NCI-H2196 (cell line): ENCODE measurements at regions not wholly inside any gene's neighbourhood (a gene's known extent, or its start where the extent isn't known, plus 50 kb on each side); places are given as distances from the start of the nearest gene placed in this dataset.

Experiments
- DNase-seq: peaks from one replicate; lab custom pipeline; 2025; ENCODE audit not compliant: unreplicated experiment; lab: John Stamatoyannopoulos, UW

GRCh38 chr13:103174966-103175365, 108.7 kb upstream of the SLC10A2 start:
- no peak for DNase-seq

DNA sequence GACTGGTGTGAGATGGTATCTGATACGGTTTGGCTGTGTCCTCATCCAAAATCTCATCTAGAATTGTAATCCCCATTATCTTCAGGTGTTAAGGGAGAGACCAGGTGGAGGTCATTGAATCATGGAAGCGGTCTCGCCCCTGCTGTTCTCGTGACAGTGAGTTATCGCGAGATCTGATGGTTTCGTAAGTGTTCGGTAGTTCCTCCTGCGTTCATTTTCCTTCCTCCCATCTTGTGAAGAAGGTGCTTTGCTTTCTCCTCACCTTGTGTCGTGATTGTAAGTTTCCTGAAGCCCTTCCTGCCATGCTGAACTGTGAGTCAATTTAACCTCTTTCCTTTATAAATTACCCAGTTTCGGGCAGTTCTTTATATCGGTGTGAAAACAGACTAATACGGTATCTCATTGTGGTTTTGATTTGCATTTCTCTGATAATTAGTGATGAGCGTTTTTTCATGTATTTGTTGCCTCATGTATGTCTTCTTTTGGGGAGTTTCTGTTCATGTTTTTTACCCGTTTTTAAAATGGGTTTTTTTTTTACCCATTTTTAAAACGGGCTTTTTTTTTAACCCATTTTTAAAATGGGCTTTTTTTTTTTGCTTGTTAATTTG, 102.8 kb upstream of the SLC10A2 start:
- no peak for DNase-seq

- no peak for DNase-seq
Measured at GRCh38 chr13:103164251-103164650, 98.0 kb upstream of the SLC10A2 start.

DNA sequence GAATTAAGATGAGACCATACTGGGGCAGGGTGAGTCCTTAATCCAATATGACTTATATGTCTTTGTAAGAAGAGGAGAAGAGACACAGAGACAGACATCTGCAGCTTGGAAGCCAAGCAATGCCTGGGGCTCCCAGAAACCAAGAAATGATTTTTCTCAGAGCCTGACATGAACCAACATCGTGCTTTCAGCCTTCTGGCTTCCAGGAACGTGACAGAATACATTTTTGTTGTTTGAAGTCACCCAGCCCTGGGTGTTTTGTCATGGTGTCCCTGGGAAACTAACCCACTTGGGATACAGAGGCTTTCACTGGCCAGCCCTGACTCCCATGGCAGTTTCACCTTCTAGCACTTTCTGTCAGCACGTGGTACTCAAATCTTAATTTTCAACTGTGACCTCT, 95.3 kb upstream of the SLC10A2 start:
- DNase-seq, result no peak

- no peak for DNase-seq
Measured at GRCh38 chr13:103157434-103158145, 91.4 kb upstream of the SLC10A2 start.

DNA sequence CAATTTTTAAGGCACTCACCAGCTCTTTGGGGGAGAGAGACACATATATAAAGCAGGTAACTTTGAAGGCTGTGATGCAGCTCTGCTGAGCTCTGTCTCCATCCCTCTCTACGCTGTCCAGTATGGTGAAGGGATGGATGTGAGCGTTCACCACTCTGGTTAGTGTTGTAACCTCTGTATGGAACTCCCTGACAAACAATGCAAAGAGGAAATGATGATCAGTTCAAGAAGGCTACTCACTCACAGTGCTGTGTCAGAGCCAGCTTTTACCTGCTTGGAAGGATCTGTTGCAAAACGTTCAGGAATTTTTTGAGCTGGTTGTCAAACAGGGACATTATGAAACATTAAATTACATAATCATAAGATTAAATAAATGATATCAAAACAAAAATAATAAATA, 90.8 kb upstream of the SLC10A2 start:
- DNase-seq, result no peak

DNA sequence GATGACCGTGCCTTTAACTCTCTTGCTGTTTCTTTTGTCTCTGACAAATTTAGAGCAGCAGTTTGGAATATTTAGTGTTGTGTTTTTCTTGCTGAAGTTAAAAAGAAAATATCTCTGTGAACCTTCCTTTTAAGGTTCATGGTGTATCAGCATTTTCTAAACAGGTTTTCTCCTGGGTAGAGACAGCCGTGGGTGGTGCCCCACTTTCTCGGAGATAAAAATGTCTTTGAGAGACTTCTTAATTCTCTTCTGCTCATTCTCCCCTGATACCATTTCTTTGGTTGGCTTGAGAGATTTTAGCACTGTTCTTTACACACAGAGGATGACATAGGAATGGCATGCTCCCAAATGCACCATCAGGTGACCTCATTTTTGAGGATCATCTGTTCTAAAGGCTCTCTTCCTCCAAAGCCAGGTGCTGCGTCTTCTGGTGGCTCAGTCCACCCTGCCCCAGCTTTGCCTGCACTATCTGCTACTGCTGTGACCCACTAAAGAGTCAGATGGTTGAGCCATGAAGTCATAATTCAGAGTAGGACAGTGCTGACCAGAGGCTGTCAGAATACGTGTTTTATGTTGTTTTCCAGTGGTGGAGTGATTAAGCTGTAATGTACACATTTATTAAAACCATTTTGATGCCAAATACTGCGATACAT, 90.3 kb upstream of the SLC10A2 start:
- DNase-seq, result no peak

- no peak for DNase-seq
Measured at GRCh38 chr13:103153466-103153865, 87.2 kb upstream of the SLC10A2 start.

- DNase-seq, result no peak
Measured at GRCh38 chr13:103147961-103148360, 81.7 kb upstream of the SLC10A2 start.

GRCh38 chr13:103145442-103145841, 79.2 kb upstream of the SLC10A2 start:
- DNase-seq, result no peak

DNA sequence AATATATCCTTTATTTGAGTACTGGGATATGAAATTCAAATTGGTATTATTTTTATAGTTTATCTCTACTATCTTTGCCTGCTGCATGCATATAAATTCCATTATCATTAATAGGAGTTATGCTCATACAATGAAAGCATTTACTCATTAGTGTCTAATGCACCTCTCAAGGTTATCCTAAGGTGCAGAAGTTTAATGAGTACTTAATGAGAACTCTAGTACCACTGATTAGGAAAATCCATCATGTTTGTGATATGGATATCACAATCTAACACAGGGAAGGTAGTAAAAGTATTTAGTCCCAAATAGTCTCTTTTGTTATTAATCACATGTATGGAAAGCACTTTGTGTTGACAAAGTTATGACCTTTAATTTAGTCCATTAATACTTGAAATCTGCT, 77.2 kb upstream of the SLC10A2 start:
- DNase-seq, result no peak

- DNase-seq, result no peak
Measured at GRCh38 chr13:103142151-103142550, 75.9 kb upstream of the SLC10A2 start.

DNA sequence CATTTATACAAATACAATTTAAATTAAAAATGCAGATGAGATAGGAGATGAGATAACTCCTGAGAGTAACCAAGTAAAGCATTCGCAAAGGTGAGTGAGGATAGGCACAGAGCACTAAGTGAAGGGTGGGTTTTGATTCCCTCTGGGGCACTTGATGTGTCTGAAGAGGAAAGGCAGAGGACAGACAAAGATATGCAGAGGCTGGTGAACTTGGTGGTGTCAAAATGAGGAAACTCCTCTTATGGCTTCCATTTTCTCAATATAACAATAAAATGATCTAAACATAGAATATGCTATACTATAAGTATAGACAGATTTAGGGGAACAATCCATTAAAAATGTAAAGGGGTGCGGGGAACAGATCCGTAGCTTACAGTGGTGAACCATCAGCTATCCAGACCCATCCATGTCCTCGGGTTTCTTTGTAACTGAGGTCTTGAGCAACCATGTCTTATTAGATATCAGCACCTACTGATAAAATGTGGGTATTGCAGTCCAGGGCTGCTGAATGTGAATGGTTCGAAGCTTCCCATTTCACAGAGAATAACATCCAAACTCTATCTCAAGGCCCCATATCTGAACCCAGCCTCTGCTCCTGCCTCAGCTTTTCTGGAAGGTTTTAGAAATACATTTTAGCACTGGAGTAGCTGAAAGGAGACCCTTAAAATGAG, 73.9 kb upstream of the SLC10A2 start:
- DNase-seq, result no peak

GRCh38 chr13:103134271-103134670, 68.1 kb upstream of the SLC10A2 start:
- no peak for DNase-seq

DNA sequence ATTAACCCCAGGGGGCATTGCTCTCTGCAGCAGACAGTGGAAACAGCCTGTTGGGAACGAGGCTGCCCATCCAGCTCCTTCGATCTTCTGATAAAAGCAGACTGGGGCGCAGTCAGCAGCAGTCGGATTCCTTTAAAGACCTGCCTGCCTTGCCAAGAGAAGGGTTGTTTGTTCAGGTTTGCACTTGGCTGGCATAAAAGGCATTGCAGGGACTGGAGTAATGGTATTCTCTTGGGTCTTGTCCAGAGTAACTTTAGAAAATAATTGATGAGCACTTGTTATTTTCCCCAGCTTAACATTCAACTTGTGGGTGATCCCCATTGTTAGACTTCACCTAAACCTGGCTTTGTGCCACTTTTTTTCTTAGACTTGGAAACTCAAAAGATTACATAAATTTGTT, 67.3 kb upstream of the SLC10A2 start:
- no peak for DNase-seq

DNA sequence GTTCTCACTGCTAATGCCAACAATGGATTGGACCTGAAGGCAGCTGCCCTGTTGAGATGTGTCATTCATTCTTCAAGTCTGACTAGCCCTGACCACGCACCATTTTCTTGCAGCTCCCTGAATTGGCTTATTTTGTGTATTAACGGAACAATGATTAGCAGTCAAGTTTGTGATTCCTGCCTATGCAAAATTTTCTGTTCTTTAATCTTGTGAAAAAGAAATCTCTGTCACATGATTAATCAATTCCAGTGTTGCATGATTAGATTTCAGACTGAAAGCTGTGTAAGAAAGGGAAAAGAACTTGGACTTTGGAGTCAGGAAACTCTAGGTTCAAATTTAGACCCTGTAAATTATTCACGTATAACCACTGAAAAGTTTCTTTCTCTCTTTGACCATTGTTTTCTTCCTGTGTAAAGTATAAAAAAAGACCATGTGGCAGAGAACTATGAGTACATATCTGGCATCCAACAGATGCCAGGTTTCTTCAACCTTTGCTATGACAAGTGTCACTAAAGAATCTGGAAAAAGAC, 64.5 kb upstream of the SLC10A2 start:
- DNase-seq, result no peak

DNA sequence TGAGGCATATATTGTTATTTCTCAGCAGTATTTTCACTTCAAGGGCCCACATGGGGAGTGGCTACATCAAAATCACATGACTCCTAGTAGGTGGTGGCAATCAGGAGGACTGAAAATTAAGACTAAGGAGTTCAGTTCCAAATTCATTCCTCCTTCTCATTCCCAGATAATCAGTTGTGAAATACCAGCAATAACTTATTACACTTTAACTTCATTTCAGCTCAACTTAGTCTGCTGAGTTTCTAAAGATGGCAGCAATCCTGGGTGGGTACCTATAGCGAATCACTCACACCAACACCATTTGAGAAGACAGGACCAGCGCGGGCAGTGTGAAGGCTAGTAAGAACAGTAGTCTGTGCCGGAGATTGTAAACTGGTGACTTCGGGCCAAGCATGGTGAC, 63.9 kb upstream of the SLC10A2 start:
- no peak for DNase-seq
